Ovary (tissue), 3 donors: ENCODE measurements at regions not wholly inside any gene's neighbourhood (a gene's known extent, or its start where the extent isn't known, plus 50 kb on each side); places are given as distances from the start of the nearest gene placed in this dataset.

Source experiments
- EP300 ChIP-seq: sonication (generic); formaldehyde crosslinking; IDR thresholded peaks from one replicate; pipeline ENCODE4 v1.6.1; 2017; ENCODE audit warnings: antibody characterized with exemption
- POLR2A ChIP-seq: fragments of 450-650 bp; IDR thresholded peaks from one replicate; pipeline ENCODE4 v1.6.1; 2017; ENCODE audit warnings: antibody characterized with exemption, mild to moderate bottlenecking, moderate library complexity
- TF ChIP-seq, protein P1 (sequence below), 3 donors: fragments of 450-650 bp in 2 of 3; fragments of 200-600 bp in 1 of 3; IDR thresholded peaks; one replicate each; pipeline versions ENCODE4 v1.5.1 to v1.8.0; 2016 to 2022; ENCODE audit warnings: antibody characterized with exemption in 3 of 3, mild to moderate bottlenecking in 1 of 3
- donor health status: DM: no; HTN: no; CAD: no.

- TF ChIP-seq POLR2A, result no peak
- TF ChIP-seq, protein P1, sequence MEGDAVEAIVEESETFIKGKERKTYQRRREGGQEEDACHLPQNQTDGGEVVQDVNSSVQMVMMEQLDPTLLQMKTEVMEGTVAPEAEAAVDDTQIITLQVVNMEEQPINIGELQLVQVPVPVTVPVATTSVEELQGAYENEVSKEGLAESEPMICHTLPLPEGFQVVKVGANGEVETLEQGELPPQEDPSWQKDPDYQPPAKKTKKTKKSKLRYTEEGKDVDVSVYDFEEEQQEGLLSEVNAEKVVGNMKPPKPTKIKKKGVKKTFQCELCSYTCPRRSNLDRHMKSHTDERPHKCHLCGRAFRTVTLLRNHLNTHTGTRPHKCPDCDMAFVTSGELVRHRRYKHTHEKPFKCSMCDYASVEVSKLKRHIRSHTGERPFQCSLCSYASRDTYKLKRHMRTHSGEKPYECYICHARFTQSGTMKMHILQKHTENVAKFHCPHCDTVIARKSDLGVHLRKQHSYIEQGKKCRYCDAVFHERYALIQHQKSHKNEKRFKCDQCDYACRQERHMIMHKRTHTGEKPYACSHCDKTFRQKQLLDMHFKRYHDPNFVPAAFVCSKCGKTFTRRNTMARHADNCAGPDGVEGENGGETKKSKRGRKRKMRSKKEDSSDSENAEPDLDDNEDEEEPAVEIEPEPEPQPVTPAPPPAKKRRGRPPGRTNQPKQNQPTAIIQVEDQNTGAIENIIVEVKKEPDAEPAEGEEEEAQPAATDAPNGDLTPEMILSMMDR (IDR thresholded peaks at IDR 0.05), result no peak
- TF ChIP-seq EP300, result no peak
These were observed 397.8 kb downstream of the METTL4 start for GRCh38 chr18:2173486-2173885.
